ENCODE measurements at regions not wholly inside any gene's neighbourhood (a gene's known extent, or its start where the extent isn't known, plus 50 kb on each side); places are given as distances from the start of the nearest gene placed in this dataset.

DNA sequence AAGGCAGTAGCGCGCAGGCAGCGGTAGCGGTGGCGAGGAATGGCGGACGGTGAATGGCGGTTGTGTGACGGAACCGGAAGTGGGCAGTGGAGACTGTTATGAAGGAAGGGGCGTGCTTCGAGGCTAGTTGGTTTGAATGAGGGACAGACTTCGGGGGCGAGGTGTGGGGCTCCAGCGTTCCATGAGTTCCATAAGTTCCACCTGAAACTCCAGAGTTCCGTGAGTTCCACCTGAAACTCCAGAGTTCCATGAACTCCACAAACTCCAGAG is 70.2 kb downstream of the FAM47C start:
- DNase-seq (ENCODE audit: low spot score) (no peak), ATAC-seq (no peak)
- POLR2A ChIA-PET = no interaction called here
- Mint-ChIP-seq H3K27ac (no peak overlapping the region), H3K4me3 (no peak overlapping the region), H3K4me1 (no peaks in the 10 kb centered on the region), H3K27me3 (ENCODE audit: low read depth) (no peaks in the 10 kb centered on the region; the same call in 1 of the 2 replicates), H3K36me3 (no peaks in the 10 kb centered on the region), H3K9me3 (no peaks in the 10 kb centered on the region)
- TF ChIP-seq ESRRA (CRISPR knock-in tag; IDR thresholded peaks at IDR 0.05; ENCODE audit: borderline replicate concordance) (no peak), ZNF425 (CRISPR knock-in tag; conservative IDR thresholded peaks at IDR 0.05) (no peak), NR3C1 (CRISPR knock-in tag; conservative IDR thresholded peaks at IDR 0.05; ENCODE audit: low read depth) (no peak), ZNF416 (CRISPR knock-in tag; IDR thresholded peaks at IDR 0.05) (no peak), ZNF532 (CRISPR knock-in tag; IDR thresholded peaks at IDR 0.05; ENCODE audit: borderline replicate concordance) (no peak), ZNF263 (CRISPR knock-in tag; IDR thresholded peaks at IDR 0.05; ENCODE audit: low read depth) (no peak), ZBTB21 (CRISPR knock-in tag; IDR thresholded peaks at IDR 0.05; ENCODE audit: borderline replicate concordance) (no peak), NFYB (CRISPR knock-in tag; conservative IDR thresholded peaks at IDR 0.05; ENCODE audit: low read depth) (no peak), ATF3 (CRISPR knock-in tag; conservative IDR thresholded peaks at IDR 0.05) (no peak), AFF4 (CRISPR knock-in tag; IDR thresholded peaks at IDR 0.05; ENCODE audit: borderline replicate concordance) (no peak), JAZF1 (CRISPR knock-in tag; IDR thresholded peaks at IDR 0.05) (no peak), KAT7 (CRISPR knock-in tag; IDR thresholded peaks at IDR 0.05; ENCODE audit: borderline replicate concordance) (no peak)
- TF ChIP-seq, protein P1, sequence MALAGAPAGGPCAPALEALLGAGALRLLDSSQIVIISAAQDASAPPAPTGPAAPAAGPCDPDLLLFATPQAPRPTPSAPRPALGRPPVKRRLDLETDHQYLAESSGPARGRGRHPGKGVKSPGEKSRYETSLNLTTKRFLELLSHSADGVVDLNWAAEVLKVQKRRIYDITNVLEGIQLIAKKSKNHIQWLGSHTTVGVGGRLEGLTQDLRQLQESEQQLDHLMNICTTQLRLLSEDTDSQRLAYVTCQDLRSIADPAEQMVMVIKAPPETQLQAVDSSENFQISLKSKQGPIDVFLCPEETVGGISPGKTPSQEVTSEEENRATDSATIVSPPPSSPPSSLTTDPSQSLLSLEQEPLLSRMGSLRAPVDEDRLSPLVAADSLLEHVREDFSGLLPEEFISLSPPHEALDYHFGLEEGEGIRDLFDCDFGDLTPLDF (CRISPR knock-in tag; IDR thresholded peaks at IDR 0.05) = no peak
- TF ChIP-seq, protein P2, sequence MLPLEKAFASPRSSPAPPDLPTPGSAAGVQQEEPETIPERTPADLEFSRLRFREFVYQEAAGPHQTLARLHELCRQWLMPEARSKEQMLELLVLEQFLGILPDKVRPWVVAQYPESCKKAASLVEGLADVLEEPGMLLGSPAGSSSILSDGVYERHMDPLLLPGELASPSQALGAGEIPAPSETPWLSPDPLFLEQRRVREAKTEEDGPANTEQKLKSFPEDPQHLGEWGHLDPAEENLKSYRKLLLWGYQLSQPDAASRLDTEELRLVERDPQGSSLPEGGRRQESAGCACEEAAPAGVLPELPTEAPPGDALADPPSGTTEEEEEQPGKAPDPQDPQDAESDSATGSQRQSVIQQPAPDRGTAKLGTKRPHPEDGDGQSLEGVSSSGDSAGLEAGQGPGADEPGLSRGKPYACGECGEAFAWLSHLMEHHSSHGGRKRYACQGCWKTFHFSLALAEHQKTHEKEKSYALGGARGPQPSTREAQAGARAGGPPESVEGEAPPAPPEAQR (CRISPR knock-in tag; IDR thresholded peaks at IDR 0.05) = no peak
- TF ChIP-seq, protein P3, sequence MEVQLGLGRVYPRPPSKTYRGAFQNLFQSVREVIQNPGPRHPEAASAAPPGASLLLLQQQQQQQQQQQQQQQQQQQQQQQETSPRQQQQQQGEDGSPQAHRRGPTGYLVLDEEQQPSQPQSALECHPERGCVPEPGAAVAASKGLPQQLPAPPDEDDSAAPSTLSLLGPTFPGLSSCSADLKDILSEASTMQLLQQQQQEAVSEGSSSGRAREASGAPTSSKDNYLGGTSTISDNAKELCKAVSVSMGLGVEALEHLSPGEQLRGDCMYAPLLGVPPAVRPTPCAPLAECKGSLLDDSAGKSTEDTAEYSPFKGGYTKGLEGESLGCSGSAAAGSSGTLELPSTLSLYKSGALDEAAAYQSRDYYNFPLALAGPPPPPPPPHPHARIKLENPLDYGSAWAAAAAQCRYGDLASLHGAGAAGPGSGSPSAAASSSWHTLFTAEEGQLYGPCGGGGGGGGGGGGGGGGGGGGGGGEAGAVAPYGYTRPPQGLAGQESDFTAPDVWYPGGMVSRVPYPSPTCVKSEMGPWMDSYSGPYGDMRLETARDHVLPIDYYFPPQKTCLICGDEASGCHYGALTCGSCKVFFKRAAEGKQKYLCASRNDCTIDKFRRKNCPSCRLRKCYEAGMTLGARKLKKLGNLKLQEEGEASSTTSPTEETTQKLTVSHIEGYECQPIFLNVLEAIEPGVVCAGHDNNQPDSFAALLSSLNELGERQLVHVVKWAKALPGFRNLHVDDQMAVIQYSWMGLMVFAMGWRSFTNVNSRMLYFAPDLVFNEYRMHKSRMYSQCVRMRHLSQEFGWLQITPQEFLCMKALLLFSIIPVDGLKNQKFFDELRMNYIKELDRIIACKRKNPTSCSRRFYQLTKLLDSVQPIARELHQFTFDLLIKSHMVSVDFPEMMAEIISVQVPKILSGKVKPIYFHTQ (CRISPR knock-in tag; IDR thresholded peaks at IDR 0.05) = no peak
- CTCF ChIA-PET = no interaction called here
